HG03469 (cell line): ENCODE measurements at regions not wholly inside any gene's neighbourhood (a gene's known extent, or its start where the extent isn't known, plus 50 kb on each side); places are given as distances from the start of the nearest gene placed in this dataset.

Experiments
- ATAC-seq: cut with Tn5 transposase; IDR thresholded peaks from one replicate; pipeline ENCODE4 v1.9.1; 2021; ENCODE audit warnings: mild to moderate bottlenecking, moderate library complexity, moderate number of reproducible peaks; ENCODE audit not compliant: unreplicated experiment

DNA sequence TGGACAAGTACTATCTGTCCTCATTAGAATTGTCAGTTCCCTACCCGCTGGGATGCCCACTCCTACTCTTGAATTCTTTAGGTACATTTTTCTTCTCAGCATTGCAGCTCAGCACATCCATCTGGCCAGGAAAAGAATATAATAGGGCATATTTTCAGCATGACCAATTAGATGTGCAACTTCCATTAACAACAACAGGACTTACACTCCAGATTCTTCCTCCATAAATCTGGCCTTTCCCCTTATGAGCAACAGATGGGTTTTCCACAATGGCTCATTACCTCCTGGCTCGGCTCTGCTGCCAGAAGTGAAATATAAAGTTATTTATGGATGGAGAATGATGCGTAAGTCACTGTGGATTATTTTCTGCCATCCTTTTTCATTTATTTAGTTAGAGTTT is 443.8 kb upstream of the TGFBR2 start:
- ATAC-seq, result no peak

DNA sequence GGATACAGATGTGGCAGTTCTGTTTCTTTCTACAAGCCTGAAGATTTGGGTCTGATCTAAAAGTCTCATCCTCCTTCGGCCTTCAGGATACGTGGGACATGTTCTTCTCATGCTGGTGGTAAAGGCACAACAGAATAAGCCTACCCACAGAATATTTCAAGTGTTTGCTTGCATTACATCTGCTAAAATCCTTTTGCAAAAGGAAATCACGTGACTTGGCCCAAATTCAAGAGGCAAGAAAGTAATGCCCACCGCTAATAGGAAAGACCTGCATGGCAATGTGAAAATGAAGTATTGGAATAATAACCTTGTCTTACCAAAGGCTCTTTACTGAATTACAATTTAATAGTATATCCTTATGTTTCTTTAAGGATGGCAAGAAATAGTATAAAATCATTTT is 439.9 kb upstream of the TGFBR2 start:
- no peak for ATAC-seq

DNA sequence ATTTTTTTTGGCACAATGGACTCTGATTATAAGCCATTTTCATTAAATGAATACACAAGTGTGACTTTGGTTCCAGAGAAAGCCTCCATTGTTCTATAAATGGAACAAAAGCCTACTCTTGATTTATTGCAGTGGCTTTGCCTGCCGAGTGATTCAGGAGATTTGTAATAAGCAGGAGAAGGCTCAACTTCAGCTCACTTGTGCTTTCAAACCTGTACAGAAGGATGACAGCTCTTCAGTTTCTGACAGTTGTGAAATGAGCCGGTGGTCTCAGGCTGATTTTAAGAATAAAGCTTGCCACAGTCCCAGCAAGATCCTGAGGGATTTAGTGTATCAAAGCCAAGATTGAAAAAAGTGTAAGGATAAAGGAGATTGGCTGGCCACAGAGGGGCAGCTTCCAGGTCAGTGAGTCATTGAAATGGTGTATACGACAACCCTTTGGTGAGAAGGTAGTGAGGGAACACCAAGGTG is 438.8 kb upstream of the TGFBR2 start:
- no peak for ATAC-seq

DNA sequence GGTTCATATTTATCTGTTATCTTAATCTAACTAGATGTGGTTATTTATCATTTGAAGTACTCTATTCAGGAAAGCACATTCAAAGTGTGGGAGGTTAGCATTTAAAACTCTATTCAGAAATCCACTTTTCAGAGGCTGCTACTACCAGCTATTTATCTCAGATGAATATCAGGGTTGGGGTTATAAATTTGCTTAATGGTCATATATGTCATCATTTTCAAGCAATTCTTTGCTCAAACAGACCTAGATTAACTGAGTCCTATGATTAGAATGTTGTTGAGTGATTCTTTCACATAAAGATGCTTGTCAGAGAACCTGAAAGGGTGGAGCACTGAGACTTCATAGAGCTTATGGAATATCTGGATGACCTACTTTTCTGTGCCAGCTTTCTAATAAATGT is 436.9 kb upstream of the TGFBR2 start:
- ATAC-seq, result no peak

DNA sequence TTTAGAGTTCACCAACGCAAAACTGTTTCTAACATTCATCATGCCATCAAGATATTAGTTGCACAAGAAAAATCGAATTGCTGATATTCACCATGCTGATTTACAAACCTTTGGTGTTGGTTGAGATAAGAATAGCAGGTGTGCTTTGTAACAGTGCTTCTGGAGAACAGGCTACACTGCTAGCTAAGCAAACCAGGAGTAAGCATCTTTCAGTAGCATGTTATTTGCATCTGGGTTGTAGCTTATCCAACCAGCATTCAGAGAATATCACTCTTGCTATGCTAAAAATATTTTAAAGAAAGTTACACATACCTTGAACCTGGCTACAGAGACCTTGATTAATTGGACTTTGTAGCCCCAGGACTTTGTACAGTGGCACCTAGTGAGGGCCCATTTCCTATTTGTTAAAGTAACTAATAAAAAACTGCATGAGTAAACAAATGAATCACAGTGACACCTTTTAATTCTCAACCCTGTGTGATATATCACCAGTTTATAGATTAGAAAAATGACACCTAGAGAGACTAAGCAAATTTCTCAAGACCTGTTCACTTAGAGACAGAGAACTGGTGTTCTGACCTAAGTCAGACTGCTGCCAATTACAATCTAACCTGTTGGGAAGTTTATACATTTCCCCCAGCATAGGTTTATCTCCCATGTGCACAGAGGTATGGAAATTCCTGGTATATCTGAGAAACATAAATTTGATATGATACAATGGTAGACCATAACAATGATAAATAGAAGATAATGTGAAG is 435.5 kb upstream of the TGFBR2 start:
- no peak for ATAC-seq

DNA sequence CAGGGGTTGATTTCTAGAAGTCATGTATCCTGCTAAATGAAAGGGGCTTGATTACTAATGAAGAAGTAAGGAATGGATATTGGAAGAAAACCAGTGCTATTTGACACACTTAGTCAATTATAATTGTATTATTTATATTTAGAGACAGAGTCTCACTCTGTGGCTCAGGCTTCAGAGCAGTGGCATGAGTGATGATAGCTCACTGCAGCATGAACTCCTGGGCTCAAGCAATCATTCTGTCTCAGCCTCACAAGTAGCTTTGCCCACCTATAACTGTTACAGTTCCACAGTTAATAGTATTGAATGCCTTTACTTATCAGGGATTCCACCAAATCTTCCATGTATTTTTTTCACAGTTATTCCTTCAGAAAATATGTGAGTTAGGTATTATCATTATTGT is 432.0 kb upstream of the TGFBR2 start:
- no peak for ATAC-seq

DNA sequence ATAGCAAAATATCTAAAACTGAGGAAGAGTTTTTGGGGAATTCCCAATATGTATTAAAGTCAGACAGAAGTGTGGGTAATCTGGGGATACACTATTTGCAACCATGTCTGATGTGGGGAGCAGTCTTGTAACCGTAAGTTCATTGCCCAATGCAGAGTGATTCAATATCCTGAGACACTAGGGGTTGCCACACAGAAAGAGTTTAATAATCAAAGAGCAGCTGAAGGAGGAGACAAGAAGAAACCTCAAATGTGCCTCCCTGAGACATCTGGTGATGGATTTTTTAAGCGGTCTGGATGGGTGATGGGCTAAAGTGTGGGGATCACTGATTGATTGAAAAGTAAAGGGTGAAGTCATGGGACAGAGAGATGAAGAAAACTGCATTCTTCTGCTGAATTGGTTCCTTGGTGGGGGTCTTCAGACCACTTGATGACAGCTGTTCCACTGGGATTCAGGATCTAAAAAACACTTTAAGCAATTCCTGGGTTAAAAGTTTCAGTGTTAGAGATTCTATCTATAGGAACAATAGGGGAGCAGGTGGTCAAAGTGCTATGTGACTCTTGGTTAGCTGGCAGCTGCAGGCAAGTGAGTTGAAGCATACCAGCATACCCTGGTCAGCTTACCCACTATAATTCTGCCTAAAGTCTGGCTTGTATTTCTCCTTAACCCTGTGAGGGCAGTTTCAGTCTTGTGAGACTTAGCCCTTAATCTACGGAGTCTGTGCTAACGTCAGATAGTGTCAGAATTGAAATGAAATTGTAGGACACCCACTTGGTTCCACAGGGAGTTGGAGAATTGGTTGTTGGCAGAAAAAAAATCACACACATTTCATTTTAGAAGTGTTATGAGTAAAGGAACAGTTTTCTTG is 425.9 kb upstream of the TGFBR2 start:
- ATAC-seq, result no peak

DNA sequence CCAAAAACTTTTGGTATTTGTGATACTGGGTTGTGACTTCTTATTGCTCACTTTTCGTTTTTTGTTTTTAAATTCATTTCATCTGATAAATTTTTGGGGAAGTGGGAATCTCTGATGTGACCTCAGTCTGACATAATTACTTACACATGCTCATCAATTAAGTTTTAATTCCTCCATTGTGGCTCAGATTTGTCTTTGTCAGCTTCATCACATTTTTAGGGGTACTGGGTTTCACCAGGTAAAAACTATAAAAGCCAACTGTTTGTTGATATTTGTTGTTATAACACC is 425.3 kb upstream of the TGFBR2 start:
- ATAC-seq, result no peak

DNA sequence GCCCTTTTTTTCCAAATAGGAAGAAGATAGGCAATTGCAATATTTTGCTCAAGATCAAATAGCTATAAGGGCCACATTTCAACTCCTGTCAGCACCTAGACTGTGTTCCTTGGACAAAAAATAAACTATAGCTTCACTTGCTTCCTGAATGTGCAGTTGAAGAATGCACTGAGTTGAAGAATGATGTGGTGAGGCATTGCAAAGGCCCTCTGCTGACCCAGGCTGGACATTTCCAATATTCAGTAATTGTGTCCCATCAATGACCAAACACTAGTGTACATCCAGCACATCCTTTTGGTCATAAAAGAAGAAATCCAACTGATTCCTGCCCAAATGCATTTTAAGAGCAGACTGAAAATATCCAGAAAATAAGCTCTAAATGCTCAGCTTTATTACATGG is 424.8 kb upstream of the TGFBR2 start:
- no peak for ATAC-seq

DNA sequence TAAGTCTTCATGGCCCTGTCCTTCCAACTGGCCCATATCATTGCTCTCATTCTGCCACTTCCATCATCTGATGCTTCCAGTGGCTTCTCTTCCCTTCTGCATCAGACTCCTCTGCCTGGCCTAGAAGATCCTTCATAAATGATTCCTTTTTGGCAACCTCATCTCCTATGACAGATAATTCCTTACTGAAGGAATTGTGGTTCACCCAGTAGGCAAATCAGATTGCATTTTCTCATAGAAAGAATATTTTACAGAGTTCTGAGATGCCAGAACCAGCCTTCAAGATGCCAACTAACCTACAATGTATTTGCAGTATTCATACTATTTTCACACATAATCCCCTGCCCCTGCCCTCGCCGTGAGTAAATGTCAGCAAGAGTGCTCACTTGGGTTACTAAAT is 423.0 kb upstream of the TGFBR2 start:
- no peak for ATAC-seq

DNA sequence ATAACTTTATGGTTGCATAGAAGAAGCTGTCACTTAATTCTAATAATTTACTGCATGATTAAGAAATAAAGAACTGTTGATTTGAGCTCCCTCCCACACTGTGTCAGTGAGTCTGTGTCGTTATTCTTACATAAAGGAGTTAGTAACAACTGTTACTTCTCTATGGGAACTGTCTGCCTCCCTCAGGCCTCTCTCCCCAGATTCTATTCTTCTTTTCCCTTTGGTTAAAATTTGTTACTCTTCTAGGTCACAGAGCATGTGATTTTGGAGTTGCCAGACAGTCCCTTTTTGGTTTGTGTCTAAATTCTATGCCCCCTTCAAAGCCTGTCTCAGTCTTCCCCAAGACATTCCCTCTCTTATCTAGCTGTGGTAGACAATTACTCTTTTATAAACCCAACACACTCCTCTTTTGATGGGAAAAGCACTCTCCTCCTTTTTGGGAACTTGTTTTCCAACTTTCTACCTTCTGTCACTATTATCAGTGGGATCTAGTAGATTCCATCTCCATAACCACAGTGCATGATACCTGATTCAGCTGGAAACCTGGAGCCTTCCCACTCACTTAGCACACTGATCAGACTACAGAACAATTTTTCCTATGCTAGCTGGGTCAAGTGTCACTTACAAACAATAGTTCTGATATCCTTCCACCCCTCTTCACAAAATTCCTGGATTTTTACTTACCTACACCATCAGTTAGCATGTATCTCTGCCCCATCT is 422.1 kb upstream of the TGFBR2 start:
- no peak for ATAC-seq

DNA sequence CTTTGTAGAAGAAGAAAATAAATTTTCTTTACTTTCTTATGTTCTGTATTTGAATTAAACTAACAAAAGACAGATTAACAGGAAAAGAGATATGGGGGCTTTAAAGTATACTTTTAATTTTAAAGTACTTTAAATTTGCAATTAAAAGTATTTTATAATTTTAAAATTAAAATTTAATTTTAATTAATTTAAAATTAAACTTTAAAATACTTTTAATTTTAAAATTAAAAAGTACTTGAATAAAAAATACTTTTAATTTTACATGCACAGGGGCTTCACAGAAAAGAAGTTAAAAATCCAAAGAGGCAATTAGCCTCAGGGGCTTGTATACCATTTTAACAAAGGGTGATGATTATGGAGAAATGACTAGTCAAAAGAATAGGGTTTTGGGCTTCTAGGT is 420.5 kb upstream of the TGFBR2 start:
- ATAC-seq, result no peak

DNA sequence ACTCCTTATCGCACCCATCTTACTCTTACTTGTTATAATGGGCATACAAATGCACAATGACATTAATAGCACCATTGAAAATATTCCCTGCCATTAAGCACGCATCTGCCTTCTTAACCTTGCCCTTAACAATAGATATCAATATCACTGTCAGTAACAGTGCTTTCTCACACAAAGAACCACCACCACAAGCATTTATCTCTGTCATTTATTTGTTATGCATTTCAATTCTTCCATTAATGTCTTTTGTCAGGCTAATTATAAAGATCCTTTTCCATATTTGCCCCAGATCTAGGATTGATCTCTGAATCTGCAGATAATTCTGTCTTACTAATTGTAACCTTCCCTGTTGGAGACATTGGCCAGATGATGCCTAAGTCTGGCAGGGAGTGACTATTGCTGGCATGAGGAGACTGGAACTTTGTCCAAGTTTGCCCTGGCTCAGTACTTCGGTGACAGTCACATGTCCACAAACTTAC is 419.6 kb upstream of the TGFBR2 start:
- no peak for ATAC-seq

DNA sequence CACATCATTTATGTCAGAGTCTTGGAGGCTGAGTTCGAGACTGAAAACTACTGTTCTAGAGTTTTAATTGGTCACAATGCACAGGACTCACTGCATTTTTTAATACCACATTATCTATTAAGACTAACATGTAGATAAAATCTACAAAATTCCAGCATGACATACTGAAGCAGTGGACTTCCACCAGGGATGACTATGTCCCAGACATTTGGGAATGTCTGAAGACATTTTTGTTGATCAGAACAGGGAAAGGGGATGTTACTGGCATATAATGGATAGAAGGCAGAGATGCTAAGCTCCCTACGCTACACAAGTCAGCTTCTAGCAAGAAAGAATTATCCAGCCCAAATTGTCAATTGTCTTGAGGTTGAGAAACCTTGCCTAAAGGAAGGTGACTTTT is 419.0 kb upstream of the TGFBR2 start:
- ATAC-seq, result no peak

DNA sequence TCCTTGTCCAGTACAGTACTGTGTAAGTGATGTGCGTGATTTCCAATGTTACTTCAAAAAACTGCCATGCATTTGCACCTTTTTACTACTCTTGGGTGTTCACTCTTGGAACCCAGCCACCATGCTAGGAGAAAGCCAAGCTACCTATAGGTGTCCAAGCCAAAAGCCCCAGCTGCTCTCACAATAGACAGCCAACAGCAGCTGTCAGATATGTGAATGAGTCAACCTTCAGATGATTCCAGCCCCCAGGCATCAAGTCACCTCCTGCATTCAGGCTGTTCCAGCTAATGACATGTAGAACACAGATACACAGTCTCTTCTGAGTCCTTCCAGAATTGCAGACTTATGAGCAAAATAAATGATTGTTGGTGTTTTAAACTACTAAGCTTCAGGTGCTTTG is 417.7 kb upstream of the TGFBR2 start:
- ATAC-seq, result no peak

DNA sequence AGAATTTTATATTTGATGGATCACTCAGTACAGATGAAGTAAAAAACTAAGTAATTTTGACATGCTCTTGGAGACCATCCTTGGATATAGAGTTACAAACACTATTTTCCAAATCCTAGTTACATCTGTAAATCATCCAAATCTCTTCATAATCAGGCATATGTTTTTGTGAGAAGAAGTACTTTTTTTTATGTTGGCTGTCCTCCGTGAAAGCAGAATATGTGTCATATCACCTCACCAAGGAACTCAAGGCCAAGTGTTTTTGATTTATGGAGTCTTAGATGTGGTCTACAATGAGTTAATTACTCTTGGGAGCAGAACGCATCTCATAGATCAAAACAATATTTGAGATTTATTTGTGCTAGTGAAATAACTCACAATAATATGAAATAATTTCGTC is 416.5 kb upstream of the TGFBR2 start:
- no peak for ATAC-seq

DNA sequence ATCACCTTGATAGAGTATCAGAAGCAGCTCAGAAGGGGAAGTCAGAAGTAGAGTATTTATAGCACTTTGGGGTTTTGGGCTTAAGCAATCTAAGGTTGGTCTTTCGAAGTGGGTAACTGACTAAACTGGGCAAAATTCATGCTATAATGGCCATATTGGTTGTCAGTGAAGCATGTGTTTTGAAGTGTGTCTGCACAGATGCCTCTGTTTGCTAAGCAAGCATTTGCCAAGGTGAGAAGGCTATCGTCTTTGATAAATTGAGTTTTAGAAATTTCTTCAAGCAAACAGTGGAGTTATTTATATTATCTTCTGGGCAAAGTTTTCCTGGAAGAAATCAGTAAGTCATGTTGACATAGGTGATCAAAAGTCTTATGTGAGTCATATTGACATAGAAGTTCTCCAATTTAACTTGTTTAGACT is 412.8 kb upstream of the TGFBR2 start:
- no peak for ATAC-seq

DNA sequence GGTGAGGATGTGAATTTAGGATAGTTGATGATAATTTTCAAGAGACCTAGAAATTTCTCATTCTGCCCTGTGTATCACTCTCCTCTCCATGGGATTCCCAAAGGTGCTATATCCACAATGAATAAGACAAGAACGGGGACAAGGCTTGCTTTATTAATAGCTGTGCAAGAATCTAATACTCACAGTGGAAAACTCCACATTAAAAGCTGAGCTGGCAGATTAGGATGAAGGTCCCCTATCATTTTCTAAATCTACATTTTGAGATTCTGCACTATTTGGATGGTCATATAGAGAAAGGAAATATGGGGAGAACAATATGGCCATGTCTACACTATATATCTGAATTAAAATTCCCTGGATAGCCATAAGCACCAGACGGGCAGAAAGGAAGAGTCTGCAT is 411.0 kb upstream of the TGFBR2 start:
- ATAC-seq, result no peak

DNA sequence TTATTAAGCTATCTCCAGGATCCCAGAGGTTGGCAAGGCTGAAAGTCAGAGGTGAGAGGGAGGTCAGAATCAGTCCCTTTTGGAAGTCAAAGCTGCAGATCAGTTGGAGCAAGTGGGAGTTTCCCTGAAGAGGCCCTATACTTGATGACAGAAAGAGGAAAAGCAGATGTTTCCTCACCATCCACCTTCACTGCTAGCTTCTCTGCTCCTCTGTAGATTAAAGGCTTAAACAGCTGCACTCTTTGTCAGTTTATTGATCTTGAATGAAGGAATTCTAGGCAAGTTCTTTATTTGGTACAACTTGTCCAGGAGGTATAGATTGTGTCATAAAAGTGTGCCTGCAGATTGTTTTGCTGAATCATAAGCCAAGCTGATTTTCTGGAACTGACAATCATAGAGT is 408.2 kb upstream of the TGFBR2 start:
- no peak for ATAC-seq

DNA sequence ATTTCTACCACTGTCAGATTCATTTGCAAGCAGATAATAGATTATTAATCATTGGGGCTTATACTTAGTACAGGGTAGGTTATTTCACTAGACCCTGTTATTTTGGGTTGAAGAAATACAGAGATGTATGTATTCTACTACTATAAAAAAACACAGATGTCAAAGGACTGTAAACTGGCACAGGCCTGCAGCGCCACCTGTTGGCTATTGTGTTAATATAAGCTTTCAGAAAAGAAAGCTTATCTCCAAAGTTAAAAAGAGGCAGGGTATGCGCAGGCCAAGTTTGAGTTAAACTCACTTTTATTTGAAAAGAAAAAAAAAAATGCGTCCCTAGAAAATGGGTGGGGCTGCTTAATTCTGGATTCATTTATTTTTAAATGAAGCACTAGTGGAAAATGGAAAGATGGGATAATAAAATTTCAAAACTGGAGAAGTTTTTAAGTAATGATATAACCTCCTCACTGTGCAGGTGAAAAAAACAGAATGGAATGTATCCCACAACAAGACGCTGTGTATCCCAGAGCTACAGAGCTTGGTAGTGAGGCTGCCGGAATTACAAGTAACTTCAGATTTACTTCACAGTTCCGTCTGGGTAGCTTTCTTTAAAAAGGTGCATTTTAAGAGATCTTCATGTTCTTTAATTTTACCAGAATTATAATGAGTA is 407.2 kb upstream of the TGFBR2 start:
- peak; percentile 54 for ATAC-seq

DNA sequence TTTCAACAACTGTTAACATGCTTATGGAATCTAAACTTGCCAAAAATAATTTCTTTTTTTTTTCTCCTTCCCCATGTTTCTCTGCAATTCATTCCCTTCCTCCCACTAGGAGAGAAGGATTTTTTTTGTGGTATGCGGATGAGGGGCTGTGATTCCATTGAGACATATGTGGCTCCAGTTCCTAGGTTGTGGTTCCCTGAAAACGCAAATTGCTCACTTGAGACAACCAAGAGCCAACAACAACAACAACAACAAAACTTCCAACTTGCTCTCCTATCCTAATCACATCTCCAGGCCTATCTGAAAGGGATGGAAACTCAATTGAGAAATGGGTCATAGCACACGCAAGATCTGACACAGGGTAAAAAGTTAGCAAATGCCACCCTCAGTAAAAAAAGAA is 406.5 kb upstream of the TGFBR2 start:
- ATAC-seq, result no peak
